Activated gamma-delta T cell treated with Interleukin-2 at 50 U/mL for 16 hours (primary cell): ENCODE measurements at regions not wholly inside any gene's neighbourhood (a gene's known extent, or its start where the extent isn't known, plus 50 kb on each side); places are given as distances from the start of the nearest gene placed in this dataset.
"Not testable (repeated sequence)": the region's sequence is repeated elsewhere in the genome, so short reads cannot be mapped to it uniquely, and the experiment has no call there.

Experiments used
- DNase-seq: peaks from one replicate; pipeline ENCODE4 v3.0.0-alpha.2; 2020

- DNase-seq = no peak
Observed at GRCh38 chr1:218886101-218886871, 287.4 kb upstream of the LYPLAL1 start.

- DNase-seq = no peak
Observed at GRCh38 chr1:218887141-218887925, 286.3 kb upstream of the LYPLAL1 start.

GRCh38 chr1:218890451-218890850, 283.2 kb upstream of the LYPLAL1 start:
- DNase-seq = no peak

- no peak for DNase-seq
Observed at GRCh38 chr1:218891577-218891976, 282.1 kb upstream of the LYPLAL1 start.

GRCh38 chr1:218895064-218895587, 278.6 kb upstream of the LYPLAL1 start:
- DNase-seq = no peak

GRCh38 chr1:218896202-218896601, 277.5 kb upstream of the LYPLAL1 start:
- DNase-seq = no peak

- DNase-seq = no peak
Observed at GRCh38 chr1:218898921-218899320, 274.8 kb upstream of the LYPLAL1 start.

- no peak for DNase-seq
Observed at GRCh38 chr1:218900615-218901014, 273.1 kb upstream of the LYPLAL1 start.

GRCh38 chr1:218904416-218904815, 269.3 kb upstream of the LYPLAL1 start:
- DNase-seq = no peak

- DNase-seq = no peak
Observed at GRCh38 chr1:218916720-218917119, 257.0 kb upstream of the LYPLAL1 start.

GRCh38 chr1:218917656-218918055, 256.0 kb upstream of the LYPLAL1 start:
- no peak for DNase-seq

GRCh38 chr1:218925777-218926176, 247.9 kb upstream of the LYPLAL1 start:
- no peak for DNase-seq

- no peak for DNase-seq
Observed at GRCh38 chr1:218926631-218927030, 247.0 kb upstream of the LYPLAL1 start.

GRCh38 chr1:218930000-218930399, 243.7 kb upstream of the LYPLAL1 start:
- no peak for DNase-seq

GRCh38 chr1:218930472-218931241, 243.0 kb upstream of the LYPLAL1 start:
- DNase-seq = no peak

GRCh38 chr1:218931324-218931723, 242.4 kb upstream of the LYPLAL1 start:
- DNase-seq = no peak

- DNase-seq = no peak
Observed at GRCh38 chr1:218933513-218933912, 240.2 kb upstream of the LYPLAL1 start.

- DNase-seq = not testable (repeated sequence)
Observed at GRCh38 chr1:218935408-218935807, 238.3 kb upstream of the LYPLAL1 start.

GRCh38 chr1:218938259-218938658, 235.4 kb upstream of the LYPLAL1 start:
- no peak for DNase-seq

GRCh38 chr1:218939095-218939494, 234.6 kb upstream of the LYPLAL1 start:
- DNase-seq = no peak

- no peak for DNase-seq
Observed at GRCh38 chr1:218942431-218942830, 231.2 kb upstream of the LYPLAL1 start.

GRCh38 chr1:218943371-218943770, 230.3 kb upstream of the LYPLAL1 start:
- no peak for DNase-seq

GRCh38 chr1:218945050-218945449, 228.6 kb upstream of the LYPLAL1 start:
- no peak for DNase-seq
